ENCODE measurements at regions not wholly inside any gene's neighbourhood (a gene's known extent, or its start where the extent isn't known, plus 50 kb on each side); places are given as distances from the start of the nearest gene placed in this dataset.

DNA sequence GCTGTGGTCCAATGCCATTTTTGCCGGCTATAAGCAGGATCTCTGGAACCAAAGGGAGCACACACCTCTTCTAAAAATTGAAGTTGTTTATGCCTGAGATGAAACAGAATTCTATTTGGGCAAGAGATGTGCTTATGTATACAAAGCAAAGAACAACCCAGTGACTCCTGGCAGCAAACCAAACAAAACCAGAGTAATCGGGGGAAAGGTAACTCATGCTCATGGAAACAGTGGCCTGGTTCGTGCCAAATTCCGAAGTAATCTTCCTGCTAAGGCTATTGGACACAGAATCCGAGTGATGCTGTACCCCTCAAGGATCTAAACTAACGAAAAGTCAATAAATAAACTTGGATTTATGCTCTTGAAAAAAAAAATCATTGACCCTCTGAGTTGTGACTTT, 178.7 kb downstream of the CEMIP2 start:
- no peak for DNase-seq (ENCODE audit: low read depth in 2 of 2)

- DNase-seq (ENCODE audit: low read depth in 2 of 2) = no peak
Observed at GRCh38 chr9:71587576-71588362, 180.5 kb downstream of the CEMIP2 start.

DNA sequence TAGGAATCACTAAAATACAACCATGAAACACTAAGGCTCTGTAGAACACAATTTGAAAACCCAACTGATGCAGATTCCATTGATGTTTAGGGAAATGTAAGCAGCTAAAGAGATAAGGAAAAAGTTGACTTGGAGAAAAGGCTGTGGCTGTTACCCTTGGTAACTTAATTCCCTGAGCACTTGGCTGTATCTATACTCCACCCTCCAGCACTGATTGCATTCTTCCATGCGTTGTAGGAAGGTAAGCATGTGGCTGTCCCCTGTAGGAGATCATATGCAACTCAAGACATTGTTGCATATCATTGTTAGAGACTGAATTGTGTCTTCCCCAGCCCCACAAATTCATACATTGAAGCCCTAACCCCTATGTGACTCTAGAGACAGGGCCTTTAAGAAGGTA, 184.5 kb downstream of the CEMIP2 start:
- DNase-seq (ENCODE audit: low read depth in 2 of 2) = no peak

GRCh38 chr9:71582347-71582746, 186.0 kb downstream of the CEMIP2 start:
- no peak for DNase-seq (ENCODE audit: low read depth in 2 of 2)

DNA sequence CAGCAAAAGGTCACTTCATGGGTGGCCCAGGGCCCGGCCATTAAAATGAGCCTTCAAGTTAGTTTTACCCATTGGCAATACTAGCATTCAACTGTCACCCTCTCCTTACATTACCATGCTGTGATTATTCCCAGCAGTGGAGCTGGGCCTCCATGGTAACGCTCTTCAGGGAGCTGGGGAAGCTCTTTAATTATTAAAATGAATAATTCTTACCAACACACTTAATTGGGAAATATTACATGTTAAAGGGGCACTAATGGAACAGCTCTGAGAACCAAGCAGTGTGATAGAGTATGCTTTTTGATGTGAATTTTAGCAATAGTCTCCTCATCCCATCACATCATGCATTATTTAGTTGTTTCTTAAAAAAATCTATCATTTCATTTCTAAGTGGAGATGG, 187.2 kb downstream of the CEMIP2 start:
- DNase-seq (ENCODE audit: low read depth in 2 of 2) = no peak

DNA sequence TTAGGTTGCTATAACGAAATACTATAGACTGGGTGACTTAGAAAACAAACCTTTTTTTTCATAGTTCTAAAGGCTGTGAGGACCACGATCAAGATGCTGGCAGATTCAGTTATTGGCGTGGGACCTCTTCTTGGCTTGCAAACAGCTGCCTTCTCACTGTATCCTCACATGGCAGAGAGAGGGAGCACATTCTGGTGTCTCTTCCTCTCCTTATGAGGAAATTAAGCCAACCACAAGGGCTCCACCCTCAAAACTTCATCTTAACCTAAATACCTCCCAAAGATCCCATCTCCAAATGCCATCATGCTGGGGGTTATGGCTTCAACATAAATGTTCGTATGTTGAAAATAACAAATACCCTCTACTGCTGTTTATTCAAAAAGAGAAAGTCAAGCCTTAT, 197.1 kb downstream of the CEMIP2 start:
- DNase-seq (ENCODE audit: low read depth in 2 of 2) = no peak

- DNase-seq (ENCODE audit: low read depth in 2 of 2) = no peak
Observed at GRCh38 chr9:71567890-71568289, 200.4 kb downstream of the CEMIP2 start.

GRCh38 chr9:71562140-71562539, 206.2 kb downstream of the CEMIP2 start:
- no peak for DNase-seq (ENCODE audit: low read depth in 2 of 2)

DNA sequence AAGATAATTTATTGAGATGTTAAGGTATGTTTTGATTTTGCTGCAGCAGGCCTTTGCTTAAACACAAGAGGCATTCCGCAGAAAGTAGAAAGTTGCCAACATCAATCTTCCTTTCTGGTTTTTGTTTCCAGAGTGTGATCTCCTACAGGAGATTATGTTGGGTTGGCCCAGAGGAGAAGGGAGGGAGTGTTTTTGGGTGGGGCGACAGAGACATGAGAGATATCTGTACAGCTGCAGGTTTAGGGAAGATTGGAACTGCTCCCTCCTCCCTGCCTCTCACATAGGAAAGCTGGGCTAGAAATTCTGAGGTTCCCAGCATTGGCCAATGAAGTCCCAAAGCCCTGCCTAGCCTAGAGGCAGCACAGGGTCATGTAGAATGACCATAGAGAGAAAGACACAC, 211.0 kb downstream of the CEMIP2 start:
- no peak for DNase-seq (ENCODE audit: low read depth in 2 of 2)

DNA sequence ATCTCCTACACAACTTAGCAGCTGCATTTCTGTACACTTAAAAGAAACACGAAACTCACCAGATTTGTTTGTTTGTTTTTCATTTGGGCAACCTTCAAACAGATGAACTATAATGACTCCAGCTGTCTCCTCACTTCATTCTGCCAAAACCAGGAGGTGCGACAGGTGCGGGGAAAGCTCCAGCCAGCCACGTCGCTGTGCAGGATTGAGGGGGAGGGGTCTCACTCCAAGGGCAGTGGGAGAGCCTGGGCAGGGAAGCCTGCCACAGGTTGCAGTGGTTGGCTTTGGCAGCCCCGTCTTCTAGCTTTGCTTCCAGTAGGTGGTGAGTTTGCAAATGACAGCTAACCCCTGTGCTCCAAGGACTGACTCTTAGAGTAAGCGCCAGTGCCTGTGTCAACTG, 215.8 kb downstream of the CEMIP2 start:
- no peak for DNase-seq (ENCODE audit: low read depth in 2 of 2)

- no peak for DNase-seq (ENCODE audit: low read depth in 2 of 2)
Observed at GRCh38 chr9:71549023-71549422, 219.3 kb downstream of the CEMIP2 start.

DNA sequence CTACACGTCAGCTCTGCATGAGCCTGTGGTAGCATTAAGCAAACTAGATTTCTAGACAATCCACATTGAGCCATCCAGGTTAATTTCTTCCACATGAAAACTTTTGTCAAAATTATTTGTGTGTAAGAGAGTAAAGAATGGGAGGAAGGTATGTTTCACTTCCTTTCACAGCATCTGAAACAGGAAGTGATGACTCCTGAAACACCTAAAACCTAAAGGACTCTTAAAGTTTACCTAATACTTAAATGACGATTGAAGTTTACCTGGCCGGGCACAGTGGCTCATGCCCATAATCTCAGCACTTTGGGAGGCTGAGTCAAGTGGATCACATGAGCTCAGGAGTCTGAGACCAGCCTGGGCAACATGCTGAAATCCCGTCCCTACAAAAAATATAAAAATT, 223.8 kb downstream of the CEMIP2 start:
- DNase-seq (ENCODE audit: low read depth in 2 of 2) = no peak

DNA sequence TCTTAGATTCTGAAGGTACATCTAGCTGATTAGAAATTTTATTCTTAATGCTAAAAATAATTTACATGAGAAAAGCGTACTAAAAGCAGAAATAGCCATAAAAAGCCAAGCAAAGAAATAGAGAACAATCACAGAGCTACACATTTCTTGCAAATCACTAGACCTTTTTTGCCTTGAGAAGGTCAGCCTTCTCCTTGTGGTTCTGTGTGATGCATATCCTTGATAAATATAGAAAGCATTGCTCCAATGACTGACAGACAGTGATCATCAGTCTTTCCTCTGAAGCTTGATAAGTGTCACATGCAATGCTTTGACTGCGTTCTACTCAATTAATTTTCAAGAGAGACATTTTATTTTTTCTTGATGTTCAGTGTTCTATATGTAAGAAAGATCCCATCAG, 226.9 kb downstream of the CEMIP2 start:
- no peak for DNase-seq (ENCODE audit: low read depth in 2 of 2)

DNA sequence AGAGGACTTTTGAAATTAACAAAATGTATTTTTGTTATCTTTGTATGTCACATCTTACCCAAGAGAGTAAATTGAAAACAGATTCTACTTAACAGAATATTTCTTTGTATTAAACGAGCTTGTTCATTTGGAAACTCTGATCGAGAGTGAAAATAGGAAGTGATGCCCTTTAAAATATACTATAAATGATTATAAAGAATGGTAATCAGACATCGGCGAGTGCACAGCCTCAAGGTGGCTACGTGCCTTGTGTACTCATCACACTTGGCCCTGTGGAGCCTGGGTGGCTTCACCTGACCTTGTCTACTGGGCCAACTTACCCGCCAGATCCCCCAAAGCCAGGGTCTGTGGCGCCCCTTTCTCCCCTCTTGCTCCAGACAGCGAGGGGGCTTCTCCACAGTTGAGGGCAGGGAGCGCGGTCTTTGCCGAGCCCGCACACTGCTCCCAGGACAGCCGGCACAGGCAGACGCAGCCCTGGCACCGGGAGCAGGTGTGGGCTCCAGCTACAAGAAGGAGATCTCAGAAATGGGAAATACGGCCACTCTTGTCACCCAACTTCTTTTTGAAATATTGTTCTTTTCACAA, 243.2 kb downstream of the CEMIP2 start:
- no peak for DNase-seq (ENCODE audit: low read depth in 2 of 2)

DNA sequence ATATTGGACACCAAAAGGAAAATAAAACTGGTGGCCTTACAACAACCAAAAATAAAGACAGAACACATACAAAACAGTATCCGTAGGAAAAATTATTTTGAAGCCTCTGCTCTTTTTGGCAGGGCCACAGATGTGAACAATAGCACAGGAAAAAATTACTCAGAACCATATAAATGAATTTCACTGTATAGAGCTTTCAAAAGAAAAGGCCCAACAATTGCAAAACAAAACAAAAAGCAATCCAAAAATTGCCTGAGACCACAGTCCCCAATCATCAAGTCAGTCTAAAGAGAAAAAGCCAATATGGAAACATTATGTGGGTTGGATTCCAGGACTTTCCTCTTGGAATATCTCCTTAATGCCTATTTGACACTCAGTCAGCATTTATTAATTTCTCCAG, 243.8 kb downstream of the CEMIP2 start:
- DNase-seq (ENCODE audit: low read depth in 2 of 2) = no peak

GRCh38 chr9:71521132-71521531, 247.2 kb downstream of the CEMIP2 start:
- no peak for DNase-seq (ENCODE audit: low read depth in 2 of 2)

DNA sequence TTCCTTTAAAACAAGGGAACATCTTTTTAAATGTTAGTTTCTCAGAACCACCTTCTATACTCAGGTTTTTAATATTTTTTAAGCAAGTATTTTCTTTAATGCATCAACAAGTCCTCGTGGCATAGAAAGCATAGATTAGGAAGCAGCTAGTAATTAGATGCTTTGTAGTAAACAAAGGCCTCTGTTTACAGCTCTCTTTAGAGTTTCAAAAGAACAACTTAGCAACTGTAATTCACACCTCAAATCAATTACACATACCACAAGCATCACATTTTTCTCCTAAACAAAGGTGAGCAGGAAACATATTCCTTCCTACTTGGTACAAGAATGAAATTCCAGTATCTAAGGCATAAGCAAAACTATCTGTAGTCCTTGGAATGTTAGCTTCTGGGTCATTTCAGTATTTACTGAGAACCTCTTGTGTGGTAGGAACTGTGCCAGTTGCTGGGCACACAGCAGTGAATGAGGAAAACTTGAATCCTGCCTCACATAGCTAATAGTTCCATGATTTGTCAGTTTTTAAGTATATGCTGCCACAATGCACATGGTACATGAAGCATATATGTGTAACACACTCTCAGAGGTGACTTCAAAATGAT, 249.1 kb downstream of the CEMIP2 start:
- no peak for DNase-seq (ENCODE audit: low read depth in 2 of 2)

DNA sequence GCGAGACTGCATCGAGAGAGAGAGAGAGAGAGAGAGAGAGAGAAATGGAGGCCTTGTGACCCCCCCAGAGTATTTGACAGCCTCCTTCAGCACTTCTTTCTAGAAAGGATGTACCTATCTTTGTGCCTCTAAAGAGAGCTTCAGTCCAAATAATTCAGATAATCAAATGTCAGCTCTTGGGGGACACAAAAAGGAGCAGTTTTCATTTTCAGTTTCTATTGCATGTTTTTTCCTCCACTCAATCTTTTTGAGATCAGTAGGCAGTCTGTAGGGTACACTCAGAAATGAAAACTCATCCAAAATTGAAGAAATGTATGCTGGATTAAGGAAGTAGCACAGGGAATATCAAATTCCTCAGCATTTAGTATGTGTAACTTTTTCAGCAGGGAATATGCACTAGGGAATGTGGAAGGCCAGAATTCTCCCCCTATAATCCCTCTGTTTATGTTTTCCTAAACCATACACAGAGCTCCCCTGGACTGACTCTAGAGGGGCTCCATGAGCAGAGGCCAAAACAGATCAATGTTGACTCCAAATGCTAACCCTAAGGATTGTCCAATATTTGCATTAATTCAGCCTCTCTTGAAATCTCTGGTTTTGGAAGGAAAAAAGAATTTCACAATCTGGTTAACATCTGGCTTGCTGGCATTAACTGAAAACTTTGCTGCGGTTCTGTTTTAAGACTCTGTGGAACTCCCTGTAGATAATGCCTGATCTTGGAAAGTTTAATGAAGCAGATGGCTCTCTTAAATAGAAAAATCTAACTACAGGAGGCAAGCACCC, 250.1 kb downstream of the CEMIP2 start:
- DNase-seq (ENCODE audit: low read depth in 2 of 2) = no peak

DNA sequence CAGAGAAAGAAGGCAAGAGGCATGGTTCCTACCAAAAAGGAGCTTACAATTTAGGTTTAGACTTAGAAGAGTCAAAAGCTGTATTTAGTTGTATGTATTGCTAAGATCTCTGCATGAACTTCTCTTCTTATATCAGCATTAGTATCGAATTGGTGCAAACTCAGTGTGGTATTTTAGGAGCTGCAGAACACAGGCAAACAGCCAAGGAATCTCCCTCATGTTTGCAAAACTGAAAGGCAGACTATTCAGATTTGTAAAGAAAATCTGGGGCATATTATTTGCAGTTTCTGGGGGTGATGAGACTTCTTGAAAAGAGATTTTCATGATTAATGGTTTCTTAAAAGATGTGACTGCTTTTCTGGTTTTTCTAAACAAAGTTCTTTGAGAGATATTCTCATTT, 252.7 kb downstream of the CEMIP2 start:
- DNase-seq (ENCODE audit: low read depth in 2 of 2) = no peak

DNA sequence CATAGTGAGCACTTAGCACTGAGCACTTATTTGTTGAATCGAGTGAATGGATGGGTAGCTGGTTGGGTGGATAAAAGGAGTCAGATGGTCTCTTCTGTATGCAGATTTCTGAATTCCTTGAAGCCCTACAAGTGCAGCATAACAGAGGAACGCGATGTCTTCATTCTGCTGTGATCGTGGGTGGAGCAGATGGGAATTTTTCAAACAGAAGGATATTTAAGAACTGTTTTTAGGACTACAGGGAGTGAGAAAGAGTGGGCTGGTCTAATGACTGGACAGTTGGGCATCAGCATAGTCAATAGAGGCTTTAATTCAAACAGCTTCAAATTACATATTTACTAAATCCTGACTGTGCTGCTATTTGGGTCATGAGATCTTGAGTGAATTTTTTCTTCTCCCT, 253.2 kb downstream of the CEMIP2 start:
- DNase-seq (ENCODE audit: low read depth in 2 of 2) = no peak

DNA sequence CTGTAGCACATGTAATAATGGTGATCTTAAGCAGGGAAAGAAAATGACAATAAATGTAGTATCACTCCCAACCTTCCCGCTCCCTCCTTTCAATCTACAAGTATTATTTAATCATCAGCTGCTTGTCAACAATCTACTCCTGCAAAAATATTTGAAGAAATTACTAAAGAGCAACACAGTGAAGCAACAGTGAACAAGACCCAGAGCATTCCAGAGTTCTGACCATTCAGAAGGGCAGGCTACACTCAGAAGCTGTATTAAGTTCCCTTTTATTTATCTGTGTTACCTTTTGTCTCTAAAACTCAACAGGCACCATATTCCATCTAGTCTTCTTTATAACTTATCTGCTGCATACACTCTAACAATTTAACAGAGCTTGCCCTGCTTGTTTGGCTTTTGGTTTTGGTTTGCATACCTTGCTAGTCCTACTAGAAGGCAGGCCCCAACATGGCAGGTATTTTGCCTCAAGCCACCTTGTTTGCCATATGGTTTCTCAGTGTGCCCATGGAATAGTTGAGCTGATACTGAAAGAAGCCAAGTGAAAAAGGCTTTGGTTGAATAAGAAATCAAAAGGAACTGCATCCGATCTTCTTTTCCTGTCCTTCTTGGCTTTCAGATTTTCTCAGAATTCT, 253.9 kb downstream of the CEMIP2 start:
- no peak for DNase-seq (ENCODE audit: low read depth in 2 of 2)

- no peak for DNase-seq (ENCODE audit: low read depth in 2 of 2)
Observed at GRCh38 chr9:71509054-71509453, 259.3 kb downstream of the CEMIP2 start.

Measured in stimulated activated CD4-positive, alpha-beta T cell treated with anti-CD3 and anti-CD28 coated beads, Interleukin-1b, Interleukin-23, amount 100 ng/mL, for 4 hours (primary cell).